NCI-H2227 (cell line): ENCODE measurements at regions not wholly inside any gene's neighbourhood (a gene's known extent, or its start where the extent isn't known, plus 50 kb on each side); places are given as distances from the start of the nearest gene placed in this dataset.

Experiments used
- DNase-seq: peaks from one replicate; lab custom pipeline; 2025; ENCODE audit not compliant: unreplicated experiment; lab: John Stamatoyannopoulos, UW

GRCh38 chr4:24303926-24304325, 280.4 kb downstream of the DHX15 start:
- DNase-seq, result no peak

- DNase-seq, result no peak
These were observed 285.4 kb downstream of the DHX15 start for GRCh38 chr4:24298911-24299310.

DNA sequence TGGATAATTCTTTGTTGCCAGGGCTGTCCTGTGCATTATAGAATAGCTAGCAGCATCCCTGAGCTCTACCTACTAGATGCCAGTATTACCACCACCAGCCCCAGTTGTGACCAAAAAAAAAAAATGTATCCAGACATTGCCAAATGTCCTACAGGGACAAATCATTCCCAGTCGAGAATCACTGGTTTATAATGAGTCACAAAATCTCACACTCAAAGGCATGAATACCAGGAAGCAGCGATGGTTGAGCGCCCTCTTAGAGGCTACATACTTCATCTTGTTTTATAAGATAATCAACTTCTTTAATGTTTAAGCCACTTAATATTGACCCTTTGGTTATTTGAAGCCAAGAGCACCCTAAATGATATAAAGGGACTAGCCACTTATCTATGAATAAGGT, 297.3 kb downstream of the DHX15 start:
- DNase-seq, result no peak

DNA sequence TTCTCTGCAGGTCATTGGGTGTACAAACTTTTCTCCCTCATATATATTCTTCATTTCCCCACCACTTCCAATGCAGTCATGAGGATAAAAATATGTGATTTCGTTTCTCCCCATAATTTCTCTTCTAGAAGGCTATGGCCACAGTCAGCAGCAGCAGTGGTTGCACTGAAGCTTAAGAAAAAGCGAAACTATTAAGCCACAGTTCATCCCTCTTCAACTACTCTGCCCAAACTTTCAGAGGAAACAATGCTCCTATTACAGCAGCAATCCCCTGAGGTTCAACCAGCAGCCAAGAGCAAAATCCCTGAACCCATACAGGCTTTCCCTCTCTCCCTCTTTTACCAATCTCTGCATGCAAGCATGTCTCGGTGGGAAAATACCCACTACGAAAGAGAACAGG, 298.6 kb downstream of the DHX15 start:
- no peak for DNase-seq

DNA sequence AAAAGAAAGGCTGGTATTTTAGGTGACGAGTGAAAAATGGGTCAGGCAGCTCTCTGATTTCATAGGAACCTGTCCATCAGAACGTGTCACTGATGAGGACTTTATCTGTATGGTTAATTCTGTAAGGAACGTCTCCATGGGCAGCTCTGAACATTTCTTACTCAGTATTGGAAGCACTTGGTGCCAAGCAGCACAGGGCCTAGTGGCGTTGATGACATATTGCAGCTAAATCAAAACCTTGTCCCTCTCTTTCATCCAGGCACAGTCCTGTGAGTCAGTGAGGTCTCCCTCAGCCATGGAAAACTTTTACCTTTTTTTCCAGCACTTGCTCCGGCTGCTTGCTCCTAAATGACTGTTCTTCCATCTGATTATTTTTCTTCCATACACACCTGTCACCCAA, 301.9 kb downstream of the DHX15 start:
- DNase-seq, result no peak

- DNase-seq, result no peak
These were observed 304.4 kb downstream of the DHX15 start for GRCh38 chr4:24279911-24280375.

- no peak for DNase-seq
These were observed 304.9 kb downstream of the DHX15 start for GRCh38 chr4:24279469-24279868.

DNA sequence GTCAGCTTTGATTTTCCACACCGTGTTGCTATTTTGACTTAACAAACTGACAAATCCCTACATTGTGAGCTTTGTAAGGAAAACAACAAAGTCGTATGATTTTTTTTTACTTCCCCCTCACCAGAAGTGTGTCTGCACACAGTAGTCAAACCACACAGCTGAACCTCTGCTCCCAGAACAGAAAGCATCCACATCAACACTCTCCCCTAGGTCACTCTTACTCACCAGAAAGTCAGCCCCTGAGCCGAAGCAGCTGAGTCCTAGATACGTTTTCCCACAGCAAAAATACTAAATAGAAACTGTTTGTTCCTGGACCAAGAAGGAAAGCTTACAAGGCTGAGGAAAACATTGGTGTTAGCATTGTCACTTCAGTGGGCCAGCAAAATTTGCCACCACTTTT, 305.7 kb downstream of the DHX15 start:
- no peak for DNase-seq

- no peak for DNase-seq
These were observed 309.9 kb downstream of the DHX15 start for GRCh38 chr4:24274381-24274941.

DNA sequence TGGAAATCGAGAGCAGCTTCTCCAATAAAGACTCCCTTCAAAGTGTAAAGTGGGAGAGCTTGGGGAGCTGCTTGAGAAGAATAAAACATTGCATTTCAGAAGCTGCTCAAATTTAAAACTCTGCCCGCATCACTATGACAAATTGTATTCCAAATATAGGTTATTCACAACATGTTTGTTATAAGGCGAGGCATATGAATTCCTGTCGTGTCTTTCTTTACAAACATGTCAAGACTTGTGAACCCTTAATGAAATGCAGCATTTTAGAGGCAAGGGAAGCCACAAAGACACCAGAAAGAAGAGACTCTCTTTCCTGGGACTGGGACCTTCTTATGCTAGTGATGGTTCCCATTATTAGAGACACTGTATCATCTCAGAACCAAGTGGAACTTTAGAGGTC, 311.2 kb downstream of the DHX15 start:
- DNase-seq, result no peak

GRCh38 chr4:24266951-24267722, 317.2 kb downstream of the DHX15 start:
- DNase-seq, result no peak

GRCh38 chr4:24265989-24266388, 318.4 kb downstream of the DHX15 start:
- no peak for DNase-seq

DNA sequence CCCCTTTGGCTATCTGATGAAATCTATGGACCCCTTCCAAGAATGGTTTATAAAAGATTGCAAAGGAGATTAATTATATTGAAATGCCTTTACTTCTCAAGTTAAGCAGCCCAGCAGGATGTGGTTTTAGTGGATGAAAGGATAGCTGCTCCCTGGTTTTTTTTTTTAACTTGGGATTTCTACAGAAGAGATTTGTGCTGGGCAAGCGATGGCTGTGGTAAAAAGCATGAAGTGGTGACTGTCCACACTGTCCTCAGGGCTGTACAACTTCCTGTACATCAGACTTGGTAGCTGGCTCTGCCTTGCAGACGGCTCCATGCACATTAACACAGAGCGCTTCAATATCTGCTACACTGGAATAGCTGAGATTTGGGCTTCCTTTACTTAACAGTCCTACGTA, 321.7 kb downstream of the DHX15 start:
- DNase-seq, result no peak

- DNase-seq, result no peak
These were observed 322.3 kb downstream of the DHX15 start for GRCh38 chr4:24262084-24262483.

DNA sequence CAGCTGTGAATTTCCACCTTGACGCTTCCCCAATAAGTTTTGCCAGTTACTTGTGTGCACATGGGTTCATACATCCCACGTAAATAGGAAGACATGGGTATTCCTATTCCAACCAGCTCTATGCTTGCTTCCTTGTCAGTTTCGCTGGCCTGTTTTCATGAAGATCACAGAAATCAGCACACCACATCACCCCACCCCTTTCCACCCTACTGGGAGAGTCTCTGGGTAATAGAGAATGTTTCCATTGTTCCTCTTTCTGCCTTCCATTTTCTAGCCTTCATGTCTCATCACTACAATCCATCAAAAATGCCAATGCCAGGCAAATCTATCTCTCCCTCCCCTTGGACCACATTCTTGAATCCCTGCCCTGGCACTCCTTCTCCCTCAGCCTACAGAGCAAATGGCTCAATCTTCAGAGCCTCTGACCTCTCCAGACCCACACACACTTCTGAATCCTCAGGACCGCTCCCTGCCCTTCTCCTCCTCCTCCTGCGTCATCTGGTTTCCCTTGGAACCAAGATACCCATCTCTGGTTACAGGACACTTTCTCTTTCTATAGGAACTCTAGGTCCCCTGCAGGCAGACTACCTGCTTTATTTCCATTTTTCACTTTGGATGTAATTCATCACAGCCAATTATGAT, 323.3 kb downstream of the DHX15 start:
- DNase-seq, result no peak

DNA sequence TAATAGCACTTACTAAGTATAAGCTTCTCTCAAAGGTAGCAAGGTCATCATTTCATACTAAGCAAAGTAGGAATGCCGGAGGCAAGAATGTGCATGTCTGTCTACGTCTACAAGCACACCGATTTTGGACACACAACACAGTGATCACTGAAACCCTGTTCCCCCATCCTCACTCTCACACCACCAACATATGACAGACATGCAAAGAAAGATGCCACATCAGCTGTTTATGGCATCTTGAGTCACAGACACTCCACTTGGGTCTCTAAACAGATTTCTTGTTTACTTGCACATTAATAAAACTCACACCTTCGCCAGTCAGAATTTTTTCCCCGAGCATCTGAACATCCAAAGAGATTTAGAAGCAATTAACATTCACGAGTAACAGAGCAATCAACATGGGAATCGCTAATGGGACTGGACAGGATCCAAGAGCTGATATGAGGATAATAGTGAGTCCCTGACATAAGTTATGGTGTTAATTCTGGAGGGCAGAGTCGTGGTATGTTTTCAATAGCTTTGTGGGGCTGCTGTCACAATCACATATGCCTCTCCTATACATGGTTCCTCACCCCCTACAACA, 324.1 kb downstream of the DHX15 start:
- no peak for DNase-seq

GRCh38 chr4:24256547-24256946, 327.8 kb downstream of the DHX15 start:
- DNase-seq, result no peak

DNA sequence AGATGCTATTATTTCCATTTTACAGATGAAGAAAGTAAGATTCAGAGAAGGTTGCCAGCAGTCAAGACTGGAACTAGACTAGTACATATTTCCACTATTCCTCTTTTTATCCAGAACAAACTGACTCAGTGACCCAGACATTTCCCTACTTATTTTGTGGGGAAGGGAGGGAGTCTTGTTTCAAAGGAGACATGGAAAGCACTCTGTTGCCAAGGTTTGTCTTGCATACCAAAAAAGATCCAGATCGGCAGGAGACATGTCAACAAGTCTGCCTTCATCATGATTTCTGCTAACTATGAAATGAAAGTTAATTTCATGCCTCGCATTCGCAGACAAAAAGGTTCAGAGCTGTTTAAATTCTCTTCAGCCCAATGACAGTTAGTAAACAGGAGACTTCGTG, 328.3 kb downstream of the DHX15 start:
- no peak for DNase-seq

GRCh38 chr4:24252121-24252520, 332.2 kb downstream of the DHX15 start:
- DNase-seq, result no peak

- DNase-seq, result no peak
These were observed 332.8 kb downstream of the DHX15 start for GRCh38 chr4:24251589-24251988.

DNA sequence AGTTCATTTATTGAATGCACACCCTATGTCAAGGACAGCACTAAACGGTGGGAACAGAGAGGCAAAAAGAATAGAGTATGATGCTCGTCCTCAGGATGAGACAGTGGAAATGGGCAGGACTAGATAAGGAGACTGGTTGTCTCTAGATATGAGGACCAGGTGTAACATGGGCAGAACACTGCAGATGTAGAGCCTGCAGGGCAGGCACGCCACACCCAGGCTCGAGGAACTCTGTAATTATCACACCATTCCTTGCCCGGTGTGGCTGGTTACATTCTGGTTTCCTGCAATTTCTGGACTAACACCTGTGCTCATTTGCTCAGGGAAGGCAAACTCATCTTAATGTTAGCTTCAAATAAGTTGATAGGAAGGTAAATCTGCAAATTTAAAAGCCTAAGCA, 334.4 kb downstream of the DHX15 start:
- DNase-seq, result no peak
